ENCODE measurements at regions not wholly inside any gene's neighbourhood (a gene's known extent, or its start where the extent isn't known, plus 50 kb on each side); places are given as distances from the start of the nearest gene placed in this dataset.

DNA sequence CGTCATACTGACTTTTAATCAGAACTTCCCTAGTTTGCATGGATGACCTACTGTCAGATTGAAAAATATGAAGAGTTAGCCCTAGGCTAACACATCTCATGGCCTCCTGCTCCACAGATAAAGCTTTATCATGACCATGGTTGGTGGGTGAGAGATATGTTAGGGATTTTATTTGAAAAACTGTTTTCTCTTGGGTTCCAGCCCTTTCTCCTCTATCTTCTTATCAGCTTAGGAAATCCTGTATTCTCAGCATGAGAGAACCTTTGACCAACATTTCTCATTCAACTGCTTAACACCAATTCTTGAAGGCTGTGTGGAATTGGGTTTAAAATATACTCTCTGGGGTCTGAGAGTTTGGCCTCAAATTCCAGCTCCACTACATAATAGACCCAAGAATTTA, 1407.0 kb upstream of the CELF4 start:
- WGBS, 3 donors: 91 to 93% (median 91%) methylated on average over 1 of the region's 1 CpG
- Histone ChIP-seq H3K27ac (no peak overlapping the region), H3K36me3 (no peaks in the 10 kb centered on the region), H3K9me3 (no peaks in the 10 kb centered on the region), H3K4me1 (ENCODE audit: insufficient read depth) (no peaks in the 10 kb centered on the region), H3K4me3 (no peak overlapping the region), H3K27me3 (no peaks in the 10 kb centered on the region)
- no peak for DNase-seq
- TF ChIP-seq POLR2A (IDR thresholded peaks at IDR 0.05) (no peak), EP300 (IDR thresholded peaks at IDR 0.05) (no peak)
- TF ChIP-seq, protein P1, sequence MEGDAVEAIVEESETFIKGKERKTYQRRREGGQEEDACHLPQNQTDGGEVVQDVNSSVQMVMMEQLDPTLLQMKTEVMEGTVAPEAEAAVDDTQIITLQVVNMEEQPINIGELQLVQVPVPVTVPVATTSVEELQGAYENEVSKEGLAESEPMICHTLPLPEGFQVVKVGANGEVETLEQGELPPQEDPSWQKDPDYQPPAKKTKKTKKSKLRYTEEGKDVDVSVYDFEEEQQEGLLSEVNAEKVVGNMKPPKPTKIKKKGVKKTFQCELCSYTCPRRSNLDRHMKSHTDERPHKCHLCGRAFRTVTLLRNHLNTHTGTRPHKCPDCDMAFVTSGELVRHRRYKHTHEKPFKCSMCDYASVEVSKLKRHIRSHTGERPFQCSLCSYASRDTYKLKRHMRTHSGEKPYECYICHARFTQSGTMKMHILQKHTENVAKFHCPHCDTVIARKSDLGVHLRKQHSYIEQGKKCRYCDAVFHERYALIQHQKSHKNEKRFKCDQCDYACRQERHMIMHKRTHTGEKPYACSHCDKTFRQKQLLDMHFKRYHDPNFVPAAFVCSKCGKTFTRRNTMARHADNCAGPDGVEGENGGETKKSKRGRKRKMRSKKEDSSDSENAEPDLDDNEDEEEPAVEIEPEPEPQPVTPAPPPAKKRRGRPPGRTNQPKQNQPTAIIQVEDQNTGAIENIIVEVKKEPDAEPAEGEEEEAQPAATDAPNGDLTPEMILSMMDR (IDR thresholded peaks at IDR 0.05): no peak
- intact Hi-C loops (cut with DNase I): no loop called here

DNA sequence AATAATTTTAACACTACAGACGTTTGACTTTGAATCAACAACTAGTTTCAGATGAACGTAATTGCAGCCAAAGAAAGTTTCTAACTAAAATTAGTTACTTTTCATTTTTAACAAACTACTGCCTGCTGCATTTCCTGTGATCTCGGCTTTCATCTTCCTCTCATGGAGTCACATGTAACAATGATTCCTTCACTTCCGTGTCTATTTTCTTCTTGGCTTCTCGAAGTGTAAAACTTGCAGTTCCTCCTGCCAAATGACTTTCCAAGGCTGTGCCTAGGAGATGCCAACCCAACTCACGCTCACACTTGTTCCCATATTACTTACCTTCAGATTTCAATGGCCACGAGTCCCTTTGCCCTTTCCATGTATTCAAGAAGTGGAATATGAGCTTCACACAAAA, 1406.3 kb upstream of the CELF4 start:
- intact Hi-C loops (cut with DNase I): no loop called here
- WGBS, 3 donors: 71 to 77% (median 75%) methylated on average over 7 of the region's 7 CpGs
- no peaks in the 10 kb centered on the region for H3K9me3 ChIP-seq
- no peaks in the 10 kb centered on the region for H3K36me3 ChIP-seq
- H3K4me1 ChIP-seq (ENCODE audit: insufficient read depth): no peaks in the 10 kb centered on the region
- H3K27me3 ChIP-seq: no peaks in the 10 kb centered on the region
- H3K4me3 ChIP-seq: no peak overlapping the region
- DNase-seq: no peak
- no peak overlapping the region for H3K27ac ChIP-seq
- TF ChIP-seq EP300 (IDR thresholded peaks at IDR 0.05) (no peak), POLR2A (IDR thresholded peaks at IDR 0.05) (no peak)
- TF ChIP-seq, protein P1 (IDR thresholded peaks at IDR 0.05): no peak

DNA sequence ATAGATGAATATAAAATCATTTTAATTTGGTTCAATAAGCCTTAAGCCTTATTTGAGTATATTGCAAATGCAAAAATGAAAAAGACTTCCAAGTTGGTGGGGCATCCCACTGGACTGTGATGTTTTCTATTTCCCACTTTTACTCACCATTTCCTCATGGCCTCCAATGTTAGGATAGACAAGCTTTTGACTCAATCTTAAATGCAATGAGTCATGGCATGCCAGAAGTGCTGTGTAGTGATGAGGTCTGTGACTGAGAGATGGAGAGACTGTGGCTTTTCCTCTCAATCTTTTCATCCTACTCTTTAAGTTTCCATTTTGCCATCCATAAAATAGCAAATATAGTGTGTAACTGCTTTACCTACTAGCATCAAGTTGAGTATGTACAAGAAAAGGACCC, 1401.2 kb upstream of the CELF4 start:
- Histone ChIP-seq H3K4me1 (ENCODE audit: insufficient read depth) (no peaks in the 10 kb centered on the region), H3K27me3 (no peaks in the 10 kb centered on the region), H3K36me3 (no peaks in the 10 kb centered on the region), H3K4me3 (no peak overlapping the region), H3K27ac (no peak overlapping the region), H3K9me3 (no peaks in the 10 kb centered on the region)
- DNase-seq: no peak
- TF ChIP-seq POLR2A (IDR thresholded peaks at IDR 0.05) (no peak), EP300 (IDR thresholded peaks at IDR 0.05) (no peak)
- TF ChIP-seq, protein P1 (IDR thresholded peaks at IDR 0.05): no peak
- intact Hi-C loops (cut with DNase I): no loop called here

DNA sequence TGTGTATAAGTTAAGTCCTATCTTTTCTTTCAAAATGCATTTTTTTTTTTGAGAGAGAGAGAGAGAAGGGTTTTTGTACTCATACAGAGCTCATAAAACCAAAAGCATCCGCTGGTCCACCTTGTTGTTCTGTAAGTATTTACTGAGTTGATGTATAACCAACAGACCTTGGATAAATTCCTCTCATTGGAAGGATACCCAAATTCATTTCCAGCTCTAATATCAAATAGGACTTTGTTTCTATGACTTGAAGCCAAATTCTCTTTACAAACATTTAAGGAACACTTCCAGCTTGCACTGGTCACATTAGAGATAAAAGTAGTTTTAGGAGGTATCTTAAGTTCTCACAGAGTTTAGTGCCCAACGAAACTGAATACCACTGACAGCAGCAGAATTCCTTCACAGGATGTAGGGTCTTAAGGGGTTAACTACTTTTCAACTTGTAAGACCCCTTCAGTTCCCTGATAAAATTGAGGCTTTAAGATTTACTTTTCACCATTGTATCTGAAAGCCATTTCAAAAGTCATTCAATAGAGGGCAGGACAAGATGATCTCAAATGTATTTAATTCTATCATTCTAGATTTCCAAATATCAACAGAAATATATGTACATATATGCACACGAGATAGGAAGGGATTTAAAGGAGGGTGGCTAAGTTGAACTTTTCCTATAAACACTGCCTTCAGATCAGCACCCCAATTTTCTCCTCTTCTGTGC, 1398.5 kb upstream of the CELF4 start:
- no peak overlapping the region for H3K4me3 ChIP-seq
- intact Hi-C loops (cut with DNase I): no loop called here
- WGBS, 3 donors: 30 to 39% (median 34%) methylated on average over 3 of the region's 3 CpGs
- H3K27ac ChIP-seq: no peak overlapping the region
- H3K36me3 ChIP-seq: no peaks in the 10 kb centered on the region
- no peak for DNase-seq
- H3K9me3 ChIP-seq: no peaks in the 10 kb centered on the region
- no peaks in the 10 kb centered on the region for H3K27me3 ChIP-seq
- TF ChIP-seq, protein P1 (IDR thresholded peaks at IDR 0.05): no peak
- TF ChIP-seq POLR2A (IDR thresholded peaks at IDR 0.05): no peak
- TF ChIP-seq EP300 (IDR thresholded peaks at IDR 0.05): no peak
- H3K4me1 ChIP-seq (ENCODE audit: insufficient read depth): no peaks in the 10 kb centered on the region

All from ovary (tissue), 7 donors.